ENCODE measurements at regions not wholly inside any gene's neighbourhood (a gene's known extent, or its start where the extent isn't known, plus 50 kb on each side); places are given as distances from the start of the nearest gene placed in this dataset.

- peaks cover 7% of the 10 kb centered on the region for H3K9me3 ChIP-seq (ENCODE audit: control insufficient read depth, low read length)
- no peak overlapping the region for H3K4ac ChIP-seq (ENCODE audit: low read depth in 1 of 2, low read length in 2 of 2)
- H2BK120ac ChIP-seq (ENCODE audit: low read depth, low read length) = no peak overlapping the region
- H3K36me3 ChIP-seq (ENCODE audit: control insufficient read depth in 1 of 2, insufficient read depth in 2 of 2, low read depth in 1 of 2, low read length in 2 of 2) = no peaks in the 10 kb centered on the region
- H4K8ac ChIP-seq (ENCODE audit: low read length) = no peak overlapping the region
- H2BK15ac ChIP-seq (ENCODE audit: low read depth, poor library complexity, severe bottlenecking) = no peak overlapping the region
- no peaks in the 10 kb centered on the region for H3K79me1 ChIP-seq (replicated peaks; ENCODE audit: low read length, poor library complexity, severe bottlenecking)
- no peak overlapping the region for H2BK5ac ChIP-seq (ENCODE audit: low read depth, low read length, poor library complexity, severe bottlenecking)
- H3K18ac ChIP-seq (ENCODE audit: low read depth in 1 of 2, low read length in 2 of 2) = no peak overlapping the region
- H4K91ac ChIP-seq (ENCODE audit: low read length) = no peak overlapping the region
- H2AFZ ChIP-seq (ENCODE audit: low read depth, low read length) = no peak overlapping the region
- no peak overlapping the region for H3K4me2 ChIP-seq (ENCODE audit: low read length, poor library complexity, severe bottlenecking)
- DNase-seq = no peak
- 97% methylated on average over 1 of the region's 2 CpGs for WGBS
- no peaks in the 10 kb centered on the region for H3K4me1 ChIP-seq (ENCODE audit: control insufficient read depth, insufficient read depth, low read depth, low read length)
- H3K23ac ChIP-seq (ENCODE audit: low read length in 2 of 2) = no peak overlapping the region
- H2BK12ac ChIP-seq (ENCODE audit: low read length in 2 of 2) = no peak overlapping the region
- no peak overlapping the region for H3K9ac ChIP-seq (ENCODE audit: low read length)
- H3K4me3 ChIP-seq (ENCODE audit: insufficient read depth in 1 of 2, low read depth in 1 of 2, low read length in 2 of 2) = no peak overlapping the region
- no peak overlapping the region for H2AK5ac ChIP-seq (ENCODE audit: low read length, severe bottlenecking)
- no peak overlapping the region for H3K14ac ChIP-seq (ENCODE audit: low read length in 2 of 2)
- no peaks in the 10 kb centered on the region for H3K27me3 ChIP-seq (ENCODE audit: control insufficient read depth in 1 of 2, insufficient read depth in 1 of 2, low read length in 2 of 2)
- no peak overlapping the region for H3K27ac ChIP-seq (ENCODE audit: low read length, poor library complexity, severe bottlenecking)
Measured at GRCh38 chr13:70235565-70235964, 127.3 kb upstream of the KLHL1 start.

GRCh38 chr13:70223911-70224310 is 115.7 kb upstream of the KLHL1 start:
- Histone ChIP-seq H3K4me1 (ENCODE audit: control insufficient read depth, insufficient read depth, low read depth, low read length) (no peaks in the 10 kb centered on the region), H3K4ac (ENCODE audit: low read depth in 1 of 2, low read length in 2 of 2) (no peak overlapping the region), H2BK120ac (ENCODE audit: low read depth, low read length) (no peak overlapping the region), H3K9ac (ENCODE audit: low read length) (no peak overlapping the region), H2AFZ (ENCODE audit: low read depth, low read length) (no peak overlapping the region), H3K9me3 (ENCODE audit: control insufficient read depth, low read length) (no peaks in the 10 kb centered on the region), H3K18ac (ENCODE audit: low read depth in 1 of 2, low read length in 2 of 2) (no peak overlapping the region), H3K27ac (ENCODE audit: low read length, poor library complexity, severe bottlenecking) (no peak overlapping the region), H4K8ac (ENCODE audit: low read length) (no peak overlapping the region), H3K14ac (ENCODE audit: low read length in 2 of 2) (no peak overlapping the region), H3K36me3 (ENCODE audit: control insufficient read depth in 1 of 2, insufficient read depth in 2 of 2, low read depth in 1 of 2, low read length in 2 of 2) (no peaks in the 10 kb centered on the region), H4K91ac (ENCODE audit: low read length) (no peak overlapping the region), H2BK12ac (ENCODE audit: low read length in 2 of 2) (no peak overlapping the region), H2BK5ac (ENCODE audit: low read depth, low read length, poor library complexity, severe bottlenecking) (no peak overlapping the region), H2BK15ac (ENCODE audit: low read depth, poor library complexity, severe bottlenecking) (no peak overlapping the region), H3K79me1 (replicated peaks; ENCODE audit: low read length, poor library complexity, severe bottlenecking) (no peaks in the 10 kb centered on the region), H3K27me3 (ENCODE audit: control insufficient read depth in 1 of 2, insufficient read depth in 1 of 2, low read length in 2 of 2) (no peaks in the 10 kb centered on the region), H2AK5ac (ENCODE audit: low read length, severe bottlenecking) (no peak overlapping the region), H3K23ac (ENCODE audit: low read length in 2 of 2) (no peak overlapping the region), H3K4me3 (ENCODE audit: insufficient read depth in 1 of 2, low read depth in 1 of 2, low read length in 2 of 2) (no peak overlapping the region), H3K4me2 (ENCODE audit: low read length, poor library complexity, severe bottlenecking) (no peak overlapping the region)
- no peak for DNase-seq
- WGBS = 96% methylated on average over 5 of the region's 6 CpGs

GRCh38 chr13:70222926-70223325 is 114.7 kb upstream of the KLHL1 start:
- Histone ChIP-seq H4K91ac (ENCODE audit: low read length) (no peak overlapping the region), H3K9me3 (ENCODE audit: control insufficient read depth, low read length) (no peaks in the 10 kb centered on the region), H3K4me2 (ENCODE audit: low read length, poor library complexity, severe bottlenecking) (no peak overlapping the region), H3K9ac (ENCODE audit: low read length) (no peak overlapping the region), H3K18ac (ENCODE audit: low read depth in 1 of 2, low read length in 2 of 2) (no peak overlapping the region), H2BK15ac (ENCODE audit: low read depth, poor library complexity, severe bottlenecking) (no peak overlapping the region), H2BK120ac (ENCODE audit: low read depth, low read length) (no peak overlapping the region), H3K23ac (ENCODE audit: low read length in 2 of 2) (no peak overlapping the region), H3K14ac (ENCODE audit: low read length in 2 of 2) (no peak overlapping the region), H2BK12ac (ENCODE audit: low read length in 2 of 2) (no peak overlapping the region), H3K27me3 (ENCODE audit: control insufficient read depth in 1 of 2, insufficient read depth in 1 of 2, low read length in 2 of 2) (no peaks in the 10 kb centered on the region), H3K27ac (ENCODE audit: low read length, poor library complexity, severe bottlenecking) (no peak overlapping the region), H2AFZ (ENCODE audit: low read depth, low read length) (no peak overlapping the region), H3K4ac (ENCODE audit: low read depth in 1 of 2, low read length in 2 of 2) (no peak overlapping the region), H3K4me3 (ENCODE audit: insufficient read depth in 1 of 2, low read depth in 1 of 2, low read length in 2 of 2) (no peak overlapping the region), H2BK5ac (ENCODE audit: low read depth, low read length, poor library complexity, severe bottlenecking) (no peak overlapping the region), H2AK5ac (ENCODE audit: low read length, severe bottlenecking) (no peak overlapping the region), H3K36me3 (ENCODE audit: control insufficient read depth in 1 of 2, insufficient read depth in 2 of 2, low read depth in 1 of 2, low read length in 2 of 2) (no peaks in the 10 kb centered on the region), H3K4me1 (ENCODE audit: control insufficient read depth, insufficient read depth, low read depth, low read length) (no peaks in the 10 kb centered on the region), H3K79me1 (replicated peaks; ENCODE audit: low read length, poor library complexity, severe bottlenecking) (no peaks in the 10 kb centered on the region), H4K8ac (ENCODE audit: low read length) (no peak overlapping the region)
- 95% methylated on average over 2 of the region's 2 CpGs for WGBS
- no peak for DNase-seq

GRCh38 chr13:70218618-70219017 is 110.4 kb upstream of the KLHL1 start:
- H3K23ac ChIP-seq (ENCODE audit: low read length in 2 of 2) = no peak overlapping the region
- no peaks in the 10 kb centered on the region for H3K36me3 ChIP-seq (ENCODE audit: control insufficient read depth in 1 of 2, insufficient read depth in 2 of 2, low read depth in 1 of 2, low read length in 2 of 2)
- no peak overlapping the region for H2BK120ac ChIP-seq (ENCODE audit: low read depth, low read length)
- no peak overlapping the region for H3K18ac ChIP-seq (ENCODE audit: low read depth in 1 of 2, low read length in 2 of 2)
- no peak overlapping the region for H4K8ac ChIP-seq (ENCODE audit: low read length)
- H2BK12ac ChIP-seq (ENCODE audit: low read length in 2 of 2) = no peak overlapping the region
- no peak overlapping the region for H3K4me3 ChIP-seq (ENCODE audit: insufficient read depth in 1 of 2, low read depth in 1 of 2, low read length in 2 of 2)
- no peaks in the 10 kb centered on the region for H3K27me3 ChIP-seq (ENCODE audit: control insufficient read depth in 1 of 2, insufficient read depth in 1 of 2, low read length in 2 of 2)
- no peak overlapping the region for H3K14ac ChIP-seq (ENCODE audit: low read length in 2 of 2)
- H3K4ac ChIP-seq (ENCODE audit: low read depth in 1 of 2, low read length in 2 of 2) = no peak overlapping the region
- H3K9ac ChIP-seq (ENCODE audit: low read length) = no peak overlapping the region
- 100% methylated on average over 2 of the region's 3 CpGs for WGBS
- no peak overlapping the region for H4K91ac ChIP-seq (ENCODE audit: low read length)
- no peak overlapping the region for H2AK5ac ChIP-seq (ENCODE audit: low read length, severe bottlenecking)
- H2BK15ac ChIP-seq (ENCODE audit: low read depth, poor library complexity, severe bottlenecking) = no peak overlapping the region
- DNase-seq = no peak
- no peaks in the 10 kb centered on the region for H3K9me3 ChIP-seq (ENCODE audit: control insufficient read depth, low read length)
- no peaks in the 10 kb centered on the region for H3K4me1 ChIP-seq (ENCODE audit: control insufficient read depth, insufficient read depth, low read depth, low read length)
- H2AFZ ChIP-seq (ENCODE audit: low read depth, low read length) = no peak overlapping the region
- no peak overlapping the region for H3K4me2 ChIP-seq (ENCODE audit: low read length, poor library complexity, severe bottlenecking)
- H2BK5ac ChIP-seq (ENCODE audit: low read depth, low read length, poor library complexity, severe bottlenecking) = no peak overlapping the region
- no peak overlapping the region for H3K27ac ChIP-seq (ENCODE audit: low read length, poor library complexity, severe bottlenecking)
- H3K79me1 ChIP-seq (replicated peaks; ENCODE audit: low read length, poor library complexity, severe bottlenecking) = no peaks in the 10 kb centered on the region
